NCI-H526 (cell line): ENCODE measurements at regions not wholly inside any gene's neighbourhood (a gene's known extent, or its start where the extent isn't known, plus 50 kb on each side); places are given as distances from the start of the nearest gene placed in this dataset.
"Not testable (repeated sequence)": the region's sequence is repeated elsewhere in the genome, so short reads cannot be mapped to it uniquely, and the experiment has no call there.

ENCODE experiments used
- DNase-seq, 2 experiments: peaks; one replicate each; lab custom pipeline; 2025; lab: John Stamatoyannopoulos, UW

DNA sequence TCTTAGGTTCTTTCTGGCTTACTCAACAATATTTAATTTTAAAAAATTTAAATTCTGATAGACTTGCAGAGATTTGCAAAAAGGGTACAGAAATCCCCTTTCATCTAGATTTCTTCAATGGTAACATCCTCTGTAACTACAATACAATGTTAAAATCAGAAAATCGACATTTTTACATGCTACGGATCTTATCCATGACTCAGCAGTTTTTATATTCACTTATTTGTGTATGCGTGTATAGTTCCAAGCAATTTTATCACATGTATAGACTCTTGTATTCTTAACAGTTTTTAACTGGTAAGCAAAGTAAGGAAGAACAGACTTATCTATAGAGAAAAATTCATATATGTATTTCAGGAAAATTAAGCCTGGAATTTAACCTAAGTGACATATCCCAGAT lies 256.1 kb upstream of the MEX3C start:
- DNase-seq, result no peak

DNA sequence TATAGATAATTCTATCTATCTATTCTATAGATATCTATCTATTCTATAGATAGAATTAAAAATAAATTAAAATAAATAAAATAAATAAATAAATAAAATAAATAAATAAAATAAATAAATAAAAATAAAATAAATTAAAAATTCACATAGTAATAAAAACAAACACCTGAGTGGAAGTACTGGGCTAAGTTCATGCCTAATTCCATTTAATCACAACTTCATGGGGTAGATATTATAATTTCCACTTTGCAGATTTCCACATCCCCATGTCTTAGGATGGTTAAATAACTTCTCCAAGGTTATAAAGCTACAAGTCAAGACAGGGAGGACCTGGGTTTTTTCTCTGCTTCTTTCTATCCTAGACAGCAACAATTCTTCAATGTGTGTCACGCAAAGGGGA lies 261.4 kb upstream of the MEX3C start:
- DNase-seq, result no peak

DNA sequence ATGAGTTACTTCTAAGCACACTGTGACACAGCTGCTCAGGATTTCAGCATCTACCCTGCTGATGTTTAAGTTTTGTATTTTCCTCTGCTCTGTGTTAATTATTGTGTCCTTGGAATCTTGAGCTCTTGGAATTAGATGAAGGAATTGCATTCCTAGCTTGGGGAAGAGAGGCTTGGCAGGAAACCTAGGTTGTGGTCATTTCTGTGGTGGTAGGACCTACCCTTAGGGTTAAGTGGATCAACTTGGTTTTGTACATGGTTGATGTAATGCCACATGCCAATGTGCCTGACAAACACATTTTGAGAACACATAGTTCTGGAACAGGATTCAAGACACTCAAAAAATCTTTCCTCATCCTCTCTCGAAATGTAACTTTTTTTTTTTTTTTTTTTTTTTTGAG lies 264.5 kb upstream of the MEX3C start:
- DNase-seq, result no peak

DNA sequence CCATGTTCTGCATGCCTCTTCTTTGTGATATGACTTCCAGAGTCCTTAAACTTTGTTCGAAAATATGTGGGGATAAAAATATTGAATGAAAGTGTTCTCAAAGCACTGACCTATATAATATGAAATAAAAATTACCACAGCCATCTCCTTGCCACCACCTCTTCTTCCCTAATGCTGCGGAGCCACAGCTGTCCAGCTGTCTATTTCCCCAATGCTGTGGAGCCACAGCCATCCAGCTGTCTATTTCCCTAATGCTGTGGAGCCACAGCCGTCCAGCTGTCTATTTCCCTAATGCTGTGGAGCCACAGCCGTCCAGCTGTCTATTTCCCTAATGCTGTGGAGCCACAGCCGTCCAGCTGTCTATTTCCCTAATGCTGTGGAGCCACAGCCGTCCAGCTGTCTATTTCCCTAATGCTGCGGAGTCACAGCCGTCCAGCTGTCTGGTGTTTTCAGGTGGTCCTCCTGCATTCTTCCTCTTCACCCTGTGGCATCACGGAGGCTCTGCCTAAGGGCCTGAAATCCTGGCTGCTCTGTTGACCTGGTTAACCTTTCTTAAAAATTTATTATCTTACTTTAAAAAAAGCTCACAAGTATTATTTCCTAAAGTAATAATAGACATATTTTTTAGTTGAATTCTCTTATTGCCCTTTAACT lies 266.1 kb upstream of the MEX3C start:
- DNase-seq, result no peak

DNA sequence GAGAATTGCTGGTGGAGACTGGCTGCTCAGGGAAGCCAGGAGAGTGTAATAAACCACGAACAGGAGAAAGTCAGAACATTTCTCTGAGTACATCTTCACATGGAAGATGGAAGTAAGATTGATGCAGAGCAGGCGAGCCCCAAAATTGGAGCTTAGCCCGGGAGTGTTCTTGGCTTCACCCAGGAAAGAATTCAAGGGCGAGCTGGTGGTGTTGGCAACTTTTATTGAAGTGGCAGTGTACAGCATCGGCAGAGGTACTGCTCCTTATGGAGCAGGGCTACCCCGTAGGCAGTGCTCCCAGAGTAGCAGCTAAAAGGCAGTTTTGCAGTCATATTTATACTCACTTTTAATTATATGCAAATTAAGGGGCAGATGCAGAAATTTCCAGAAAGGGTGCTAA lies 281.4 kb upstream of the MEX3C start:
- DNase-seq, result no peak

DNA sequence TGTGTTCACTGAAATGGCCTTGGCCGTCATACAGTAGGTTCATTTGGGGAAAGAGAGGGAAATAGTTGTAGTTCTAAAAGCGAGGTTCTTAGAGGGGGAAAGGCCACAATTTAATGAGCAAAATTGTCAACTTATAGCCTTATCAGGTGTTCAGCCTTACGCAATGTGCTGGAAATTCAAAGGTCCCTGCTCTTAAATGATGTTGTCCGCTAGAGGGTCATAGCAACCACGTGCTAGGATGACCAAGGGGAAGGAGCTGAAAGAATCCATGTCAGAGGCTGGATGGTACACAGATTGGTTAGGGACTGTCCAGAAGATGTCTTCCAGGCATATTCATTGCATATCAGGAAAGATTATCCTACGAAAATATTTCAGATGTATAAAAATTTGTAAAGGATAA lies 282.3 kb upstream of the MEX3C start:
- DNase-seq, result no peak

DNA sequence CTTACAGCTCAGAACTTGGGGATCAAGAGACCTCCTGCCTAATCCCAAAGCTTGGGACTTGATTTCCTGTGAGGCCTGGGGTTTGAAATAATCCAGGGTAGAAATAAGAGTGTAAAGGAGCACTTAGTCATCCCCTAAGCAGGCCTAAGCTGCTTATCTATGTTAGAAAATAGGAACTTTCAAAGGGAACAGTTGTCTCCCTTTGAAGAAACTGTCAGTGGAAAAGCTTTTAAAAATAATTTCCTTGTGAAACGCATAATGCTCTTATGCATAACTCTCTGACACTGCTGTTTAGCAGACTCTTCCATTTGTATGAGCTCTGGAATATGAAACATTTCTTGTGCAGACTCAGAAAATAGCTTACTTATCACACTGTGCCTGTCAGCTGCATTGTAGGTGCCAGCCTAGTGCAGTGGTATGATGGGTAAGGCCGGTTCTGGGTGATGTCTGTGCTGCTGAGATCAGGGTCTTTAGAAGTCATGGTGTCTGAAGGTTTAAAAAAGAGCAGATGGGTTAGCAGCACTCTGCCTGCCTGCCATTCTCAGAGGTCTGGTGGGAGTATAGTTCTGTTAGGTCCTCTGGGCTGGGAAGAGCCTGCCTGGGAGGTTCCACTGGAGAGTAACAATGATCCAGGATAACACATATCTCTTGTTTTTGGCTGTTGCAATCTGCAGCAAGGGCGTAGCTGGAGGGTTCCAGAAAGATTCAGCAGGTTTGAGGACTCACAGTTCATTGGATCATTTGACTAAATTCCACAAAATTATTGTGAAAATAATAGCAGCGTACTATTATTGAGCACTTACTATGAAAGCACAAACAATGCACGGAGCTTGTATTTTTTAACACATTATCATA lies 283.2 kb upstream of the MEX3C start:
- DNase-seq, result no peak

DNA sequence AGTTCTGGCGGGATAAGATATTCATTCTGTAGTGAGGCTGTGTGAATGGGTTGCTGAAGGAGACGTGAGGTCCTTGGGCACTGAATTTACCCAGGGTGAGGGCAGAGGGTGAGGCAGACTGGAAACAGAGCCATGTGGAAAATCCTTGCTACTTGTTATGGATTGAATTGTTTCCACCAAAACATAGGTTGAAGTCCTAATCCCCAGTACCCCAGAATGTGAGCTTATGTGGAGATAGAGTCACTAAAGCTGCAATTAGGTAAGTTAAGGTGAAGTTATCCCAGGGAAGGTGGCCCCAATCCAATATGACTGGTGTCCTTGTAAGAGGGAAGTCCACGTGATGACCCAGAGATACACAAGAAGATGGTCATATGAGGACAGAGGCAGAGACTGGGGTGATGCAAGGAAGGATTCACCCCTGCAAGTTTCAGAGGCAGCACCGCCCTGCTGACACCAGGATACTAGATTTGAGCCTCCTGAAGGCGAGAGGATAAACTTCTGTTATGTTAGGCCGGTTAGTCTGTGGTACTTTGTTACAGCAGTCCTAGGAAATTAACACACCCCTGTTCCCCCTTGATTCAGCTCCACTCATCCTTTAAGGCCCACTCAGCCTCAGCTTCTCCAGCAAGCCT lies 289.4 kb upstream of the MEX3C start:
- no peak for DNase-seq

DNA sequence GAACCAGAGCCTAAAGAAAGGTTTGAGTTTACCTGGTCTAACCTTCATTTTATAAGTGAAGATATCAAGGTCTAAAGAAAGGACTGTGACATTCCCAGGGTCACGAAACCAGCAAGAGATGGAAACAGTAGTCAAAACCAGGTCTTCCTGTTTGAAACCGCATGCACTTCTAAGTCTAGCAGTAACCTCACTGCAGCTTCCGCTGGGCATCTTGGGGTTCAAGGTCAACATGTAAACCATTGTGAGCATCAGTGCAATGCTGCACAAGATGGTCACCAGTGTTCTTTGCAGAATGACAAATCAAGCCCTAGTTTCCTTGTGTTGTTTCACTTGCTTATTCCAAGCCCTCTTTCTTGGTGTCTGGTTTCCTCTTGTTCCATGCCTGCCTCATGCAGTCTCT lies 292.9 kb upstream of the MEX3C start:
- no peak for DNase-seq

DNA sequence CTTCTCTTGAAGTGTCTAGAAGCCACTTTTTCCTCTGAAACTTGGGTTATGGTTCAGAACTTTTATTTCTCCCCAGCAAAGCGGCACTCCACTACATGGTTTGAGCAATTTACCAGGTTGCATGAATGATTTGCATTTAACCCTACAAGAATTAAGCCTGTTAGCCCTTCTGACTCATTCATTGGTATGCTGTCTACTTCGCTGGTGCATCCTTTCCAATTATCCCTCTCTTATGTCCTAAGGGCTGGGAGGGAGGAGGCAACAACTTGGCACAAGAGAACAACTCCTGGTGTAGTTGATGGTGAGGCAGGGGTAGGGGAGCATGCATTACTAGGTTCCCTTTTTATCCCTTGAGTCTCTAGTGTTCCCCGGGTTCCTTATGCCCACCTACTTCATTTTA lies 293.4 kb upstream of the MEX3C start:
- no peak for DNase-seq

DNA sequence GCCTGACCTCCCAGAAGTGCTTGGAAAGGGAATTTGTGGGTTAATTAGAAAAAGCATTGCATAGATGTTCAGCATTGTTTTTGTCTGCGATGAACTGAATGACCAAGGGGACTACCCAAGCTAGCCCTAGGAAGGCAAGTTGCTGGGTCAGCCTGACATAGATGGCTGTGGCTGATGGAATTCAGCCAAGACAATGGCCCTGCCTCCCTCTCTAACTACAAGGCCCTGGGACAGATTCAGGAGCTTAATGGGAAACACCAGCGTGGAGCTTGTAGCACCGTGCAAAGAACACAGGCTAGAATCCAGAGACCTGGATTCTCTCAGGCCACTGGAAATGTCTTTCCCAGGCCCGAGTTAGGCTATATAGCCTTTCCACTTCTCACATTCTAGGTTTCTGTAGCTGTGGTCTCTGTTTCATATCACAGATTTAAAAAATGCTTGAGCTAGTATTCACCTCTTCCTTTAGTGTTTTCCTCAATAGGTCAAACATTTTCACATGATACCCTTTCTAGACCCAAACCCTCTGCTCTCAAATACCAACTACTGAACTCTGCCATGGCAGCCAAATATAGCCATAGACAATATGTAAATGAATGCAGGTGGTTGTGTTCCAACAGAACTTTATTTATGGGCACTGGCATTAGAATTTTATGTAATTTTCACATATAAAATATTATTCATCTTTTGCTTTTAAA lies 294.3 kb upstream of the MEX3C start:
- DNase-seq, result no peak

DNA sequence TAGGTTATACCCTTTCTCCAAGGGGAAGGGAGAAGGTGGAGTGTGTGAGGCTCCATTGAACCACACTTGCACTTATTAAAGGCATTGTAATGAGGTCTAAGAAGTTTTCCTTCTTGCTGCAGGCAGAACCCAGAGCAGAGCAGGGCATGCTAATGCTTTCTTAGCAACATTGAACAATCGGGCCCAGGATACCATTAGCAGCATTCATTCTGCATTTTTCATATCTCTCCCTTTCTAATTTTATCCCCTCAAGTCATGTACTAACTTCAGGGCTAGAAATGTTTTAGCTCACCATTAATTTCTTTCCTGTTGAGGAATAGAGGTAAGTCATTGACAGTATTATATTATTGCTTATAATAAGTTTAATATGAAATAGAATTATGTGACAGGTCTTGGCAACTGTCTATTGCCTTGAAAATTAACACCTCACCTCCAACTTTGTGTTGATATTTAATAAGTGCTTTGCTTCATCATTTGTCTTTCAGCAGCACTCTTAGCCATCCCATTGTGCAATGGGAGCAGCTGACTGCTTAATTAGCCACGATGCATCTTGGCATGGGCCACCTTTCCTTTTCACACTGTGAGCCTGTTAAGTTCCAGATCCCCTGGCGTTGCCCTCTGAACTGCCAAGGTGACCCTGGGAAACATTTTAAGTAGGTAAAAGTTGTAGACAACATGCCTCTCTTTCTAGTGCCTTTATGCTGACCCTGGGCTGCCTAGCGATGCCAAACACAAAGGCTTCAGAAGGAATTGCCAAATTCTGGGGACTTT lies 300.8 kb upstream of the MEX3C start:
- no peak for DNase-seq

DNA sequence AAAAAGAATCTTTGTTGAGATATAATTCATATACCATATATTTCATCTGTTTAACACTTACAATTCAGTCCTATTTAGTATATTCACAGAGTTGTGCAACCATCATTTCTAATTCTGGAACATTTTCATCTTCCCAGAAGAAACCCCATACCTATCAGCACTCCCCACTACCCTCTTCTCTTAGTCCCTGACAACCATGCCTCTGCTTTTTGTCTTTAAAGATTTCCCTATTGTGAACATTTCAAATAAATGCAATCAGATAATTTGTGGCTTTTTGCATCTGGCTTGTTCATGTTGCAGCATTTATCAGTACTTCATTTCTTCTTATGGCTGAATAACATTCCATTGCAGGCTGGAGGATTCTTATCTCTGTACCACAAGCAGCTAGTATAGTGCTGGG lies 305.9 kb upstream of the MEX3C start:
- DNase-seq, result no peak

DNA sequence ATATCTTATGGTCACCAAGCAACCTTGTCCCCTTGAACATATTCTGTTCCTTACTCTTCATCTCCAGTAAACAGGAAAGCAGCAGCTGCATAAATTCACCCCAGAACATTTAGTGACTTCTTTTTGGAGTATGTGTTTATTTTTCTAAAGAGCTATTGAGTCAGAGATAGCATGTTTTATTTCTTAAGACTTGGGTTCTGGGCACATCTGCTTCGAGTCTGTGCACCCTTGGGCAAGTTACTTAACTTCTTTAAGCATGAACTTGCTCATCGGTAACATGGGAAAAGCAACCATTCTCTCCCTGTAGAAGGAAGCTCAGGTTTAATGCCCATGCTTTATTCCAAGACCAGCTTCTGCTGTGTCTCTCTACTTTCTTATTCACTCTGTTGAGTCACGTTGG lies 309.3 kb upstream of the MEX3C start:
- no peak for DNase-seq

DNA sequence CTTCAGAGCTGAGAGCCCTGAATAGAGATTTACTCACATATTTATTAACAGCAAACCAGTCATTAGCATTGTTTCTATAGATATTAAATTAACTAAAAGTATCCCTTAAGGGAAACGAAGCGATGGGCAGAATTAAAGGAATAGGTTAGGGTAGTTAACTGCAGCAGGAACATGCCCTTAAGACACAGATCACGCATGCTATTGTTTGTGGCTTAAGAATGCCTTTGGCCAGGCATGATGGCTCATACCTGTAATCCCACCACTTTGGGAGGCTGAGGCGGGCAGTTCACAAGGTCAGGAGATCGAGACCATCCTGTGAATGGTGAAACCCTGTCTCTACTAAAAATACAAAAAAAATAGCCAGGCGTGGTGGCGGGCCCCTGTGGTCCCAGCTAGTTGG lies 310.9 kb upstream of the MEX3C start:
- not testable (repeated sequence) for DNase-seq

DNA sequence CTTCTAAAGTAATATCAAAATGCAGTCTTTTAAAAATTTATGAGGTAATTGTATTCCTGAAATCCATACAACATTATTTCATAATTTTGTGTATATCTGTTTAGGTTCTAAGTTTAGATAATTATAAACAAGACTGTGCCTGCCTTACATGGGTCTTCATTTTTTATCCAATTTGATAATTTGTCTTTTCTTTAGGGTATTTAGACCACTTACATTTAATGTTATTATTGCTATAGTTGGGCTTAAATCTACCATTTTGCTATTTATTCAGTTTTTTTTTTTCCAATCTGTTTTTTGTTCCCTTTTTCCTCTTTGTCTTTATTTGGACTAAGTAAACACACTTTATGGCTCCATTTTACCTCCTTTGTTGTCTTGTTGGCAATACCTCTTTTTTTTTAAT lies 312.5 kb upstream of the MEX3C start:
- no peak for DNase-seq

DNA sequence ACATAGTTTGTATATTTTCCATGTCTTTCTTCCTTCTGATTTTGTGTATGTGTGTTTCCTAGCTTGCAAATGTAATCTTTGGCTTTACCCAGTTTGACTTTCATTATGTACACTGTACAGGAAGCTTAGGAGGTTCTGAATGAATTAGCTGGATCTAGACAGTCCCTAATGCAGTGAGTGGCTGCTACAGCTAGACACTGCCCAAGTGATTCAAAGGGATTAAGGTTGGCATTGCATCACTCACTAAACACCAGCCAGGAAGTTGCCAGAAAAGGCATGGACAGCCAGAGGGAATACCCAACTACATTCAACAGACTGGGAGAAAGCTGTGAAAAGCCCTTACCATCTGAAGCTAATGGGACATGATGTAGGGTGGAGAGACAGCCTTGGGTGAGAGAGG lies 316.0 kb upstream of the MEX3C start:
- DNase-seq, result no peak

DNA sequence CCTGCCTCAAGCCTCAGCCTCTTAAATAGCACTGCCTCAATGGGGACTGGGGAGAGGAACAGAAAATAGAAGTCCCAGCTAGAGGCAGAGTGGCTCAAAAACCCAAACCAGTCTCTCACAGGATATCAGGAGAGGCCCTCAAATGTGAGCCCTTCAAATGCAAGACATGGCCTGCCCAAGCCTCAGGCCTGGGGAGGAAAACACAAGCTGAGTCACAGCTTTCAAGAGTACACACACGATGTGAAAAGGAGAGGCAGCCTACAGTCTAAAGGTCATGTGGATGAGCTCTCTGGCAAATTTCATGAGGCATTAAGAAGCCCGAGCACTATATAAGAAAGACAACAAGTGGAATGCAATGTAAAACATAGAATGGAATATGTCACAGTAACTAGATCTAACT lies 316.6 kb upstream of the MEX3C start:
- DNase-seq, result no peak

DNA sequence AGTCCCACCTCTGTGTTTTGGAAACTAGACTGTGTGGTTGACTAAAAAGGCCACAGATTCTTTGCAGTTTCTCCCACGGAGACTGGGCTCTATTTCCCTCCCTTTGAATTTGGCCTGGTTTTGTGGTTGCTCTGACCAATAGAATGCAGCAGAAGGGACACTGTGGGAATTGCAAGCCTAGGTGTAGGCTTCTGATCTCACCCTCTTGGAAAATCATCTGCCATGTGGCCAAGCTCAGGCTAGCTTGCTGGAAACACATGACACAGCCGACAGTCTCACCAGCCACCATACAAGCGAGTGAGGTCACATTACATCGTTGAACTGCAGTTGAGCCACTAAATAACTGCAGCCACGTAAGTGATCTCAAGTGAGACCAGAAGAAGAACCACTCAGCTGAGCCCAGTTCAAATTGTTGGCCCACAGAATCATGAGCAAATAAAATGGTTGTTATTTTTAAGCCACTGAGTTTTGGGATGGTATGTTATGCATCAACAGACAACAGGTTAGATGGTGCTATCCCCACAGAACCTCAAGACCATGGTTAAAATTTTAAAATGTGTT lies 319.1 kb upstream of the MEX3C start:
- no peak for DNase-seq

DNA sequence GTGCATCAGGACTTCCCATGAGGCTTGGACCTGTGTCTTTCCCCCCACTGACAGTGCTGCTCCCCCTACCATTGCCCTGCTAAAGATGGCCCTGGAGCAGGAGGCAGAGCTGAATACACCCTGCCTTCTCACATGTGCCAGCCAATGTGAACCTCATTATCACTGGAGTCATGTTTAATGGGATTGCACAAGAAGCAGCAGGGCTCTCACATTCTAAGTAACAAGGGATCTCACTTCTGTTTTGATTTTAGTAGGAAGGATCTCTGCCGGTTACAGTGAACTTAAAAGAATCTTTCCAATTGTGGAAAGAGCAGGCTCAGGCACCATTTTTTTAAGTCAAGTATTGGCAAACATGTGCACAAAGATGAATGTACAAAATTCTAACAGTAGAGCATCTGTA lies 322.1 kb upstream of the MEX3C start:
- DNase-seq, result no peak

DNA sequence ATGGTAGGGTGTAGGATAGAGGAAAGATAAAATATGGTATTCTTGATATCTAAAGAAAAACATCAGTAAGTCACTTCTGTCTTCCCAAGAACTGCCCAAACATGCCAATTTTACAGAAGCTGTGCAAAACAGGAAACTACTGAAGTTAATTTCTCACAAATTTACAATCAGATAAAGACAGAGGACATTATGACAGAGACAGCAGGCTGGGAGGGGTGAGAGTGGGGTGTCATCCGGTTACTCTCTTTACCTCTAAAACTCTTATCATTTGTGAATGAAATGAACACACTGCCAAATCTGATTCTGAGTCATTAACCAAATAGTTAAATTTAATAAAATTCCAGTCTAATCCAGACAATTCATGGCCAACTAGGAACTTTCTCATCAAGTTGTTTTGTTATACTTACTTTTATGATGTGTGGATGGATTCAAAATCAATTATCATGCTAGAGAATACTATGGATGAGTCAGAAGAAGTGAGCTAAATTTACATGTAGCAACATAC lies 323.2 kb upstream of the MEX3C start:
- no peak for DNase-seq
